Tibial artery (tissue), 4 donors: ENCODE measurements at regions not wholly inside any gene's neighbourhood (a gene's known extent, or its start where the extent isn't known, plus 50 kb on each side); places are given as distances from the start of the nearest gene placed in this dataset.
A peak's percentile ranks its signal among the peaks of the same experiment; 100 is the strongest.

Experiments
- DNase-seq, 2 donors: peaks; one replicate each; pipeline ENCODE4 v3.0.0-alpha.2; 2019
- H3K27ac ChIP-seq, 2 donors: fragments of 200-600 bp; sonication (generic) in 1 of 2; 1 replicate in 1 of 2; 2 replicates in 1 of 2; pipeline ENCODE4 v1.5.1; 2018 to 2019; ENCODE audit warnings: mild to moderate bottlenecking in 1 of 2
- H3K27me3 ChIP-seq, 2 donors: fragments of 200-600 bp; sonication (generic) in 1 of 2; one replicate each; pipeline versions ENCODE4 v1.5.1 to v1.6.0; 2016 to 2019
- H3K36me3 ChIP-seq, 3 donors: fragments of 200-600 bp; sonication (generic) in 2 of 3; one replicate each; pipeline ENCODE4 v1.5.1; 2016 to 2019; ENCODE audit warnings: mild to moderate bottlenecking in 2 of 3
- H3K4me1 ChIP-seq, 4 donors: fragments of 200-600 bp; sonication (generic) in 2 of 4; 1 replicate in 3 of 4; 2 replicates in 1 of 4; pipeline ENCODE4 v1.5.1; 2016 to 2019
- H3K4me3 ChIP-seq, 2 donors: fragments of 200-600 bp; sonication (generic) in 1 of 2; 1 replicate in 1 of 2; 2 replicates in 1 of 2; pipeline ENCODE4 v1.5.1; 2018 to 2019; ENCODE audit warnings: mild to moderate bottlenecking in 2 of 2
- H3K9me3 ChIP-seq, 3 donors: fragments of 200-600 bp; sonication (generic) in 1 of 3; one replicate each; pipeline ENCODE4 v1.5.1; 2016 to 2019
- CTCF ChIP-seq, 2 experiments: fragments of 200-600 bp in 1 of 2; fragments of 450-650 bp in 1 of 2; IDR thresholded peaks; one replicate each; pipeline ENCODE4 v1.5.1; 2017 to 2019; ENCODE audit warnings: antibody characterized with exemption in 2 of 2, mild to moderate bottlenecking in 1 of 2, moderate library complexity in 1 of 2
- intact Hi-C: fragments of 100-400 bp; cut with DNase I; formaldehyde crosslinking; loops from one replicate; pipeline ENCODE4 v1.15.0; 2023; ENCODE audit warnings: low total_unique reads

GRCh38 chr6:67640484-67640883 is 994.6 kb upstream of the ADGRB3 start:
- TF ChIP-seq CTCF (IDR thresholded peaks at IDR 0.05): no peak
- no peaks in the 10 kb centered on the region for H3K27me3 ChIP-seq
- no peak for DNase-seq
- intact Hi-C loops: no loop called here
- no peaks in the 10 kb centered on the region for H3K36me3 ChIP-seq
- H3K9me3 ChIP-seq: no peaks in the 10 kb centered on the region
- H3K4me1 ChIP-seq: no peaks in the 10 kb centered on the region
- H3K4me3 ChIP-seq: no peak overlapping the region
- no peak overlapping the region for H3K27ac ChIP-seq

GRCh38 chr6:67639161-67639560 is 995.9 kb upstream of the ADGRB3 start:
- TF ChIP-seq CTCF (IDR thresholded peaks at IDR 0.05): no peak
- no peaks in the 10 kb centered on the region for H3K27me3 ChIP-seq
- H3K4me3 ChIP-seq: no peak overlapping the region
- H3K36me3 ChIP-seq: no peaks in the 10 kb centered on the region
- no peaks in the 10 kb centered on the region for H3K4me1 ChIP-seq
- H3K9me3 ChIP-seq: no peaks in the 10 kb centered on the region
- H3K27ac ChIP-seq: no peak overlapping the region
- intact Hi-C loops: no loop called here
- no peak for DNase-seq

GRCh38 chr6:67634199-67634598 is 1000.9 kb upstream of the ADGRB3 start:
- Histone ChIP-seq H3K36me3 (no peaks in the 10 kb centered on the region), H3K4me3 (no peak overlapping the region), H3K27ac (no peak overlapping the region), H3K4me1 (no peaks in the 10 kb centered on the region), H3K9me3 (no peaks in the 10 kb centered on the region), H3K27me3 (no peaks in the 10 kb centered on the region)
- no peak for TF ChIP-seq CTCF (IDR thresholded peaks at IDR 0.05)
- peak in 1 of 2 donors; percentile 45 for DNase-seq
- intact Hi-C loops: no loop called here

GRCh38 chr6:67633058-67633457 is 1002.0 kb upstream of the ADGRB3 start:
- Histone ChIP-seq H3K4me1 (no peaks in the 10 kb centered on the region), H3K27me3 (no peaks in the 10 kb centered on the region), H3K9me3 (no peaks in the 10 kb centered on the region), H3K4me3 (no peak overlapping the region), H3K27ac (no peak overlapping the region), H3K36me3 (no peaks in the 10 kb centered on the region)
- no peak for TF ChIP-seq CTCF (IDR thresholded peaks at IDR 0.05)
- no peak for DNase-seq
- intact Hi-C loops: no loop called here

GRCh38 chr6:67630146-67630545 is 1004.9 kb upstream of the ADGRB3 start:
- H3K36me3 ChIP-seq: no peaks in the 10 kb centered on the region
- TF ChIP-seq CTCF (IDR thresholded peaks at IDR 0.05): no peak
- H3K4me1 ChIP-seq: no peaks in the 10 kb centered on the region
- no peak overlapping the region for H3K27ac ChIP-seq
- no peak overlapping the region for H3K4me3 ChIP-seq
- DNase-seq: no peak
- no peaks in the 10 kb centered on the region for H3K9me3 ChIP-seq
- intact Hi-C loops: no loop called here
- H3K27me3 ChIP-seq: no peaks in the 10 kb centered on the region

- Histone ChIP-seq H3K4me1 (no peaks in the 10 kb centered on the region), H3K36me3 (no peaks in the 10 kb centered on the region), H3K4me3 (no peak overlapping the region), H3K27me3 (no peaks in the 10 kb centered on the region), H3K27ac (no peak overlapping the region), H3K9me3 (no peaks in the 10 kb centered on the region)
- DNase-seq: no peak
- intact Hi-C loops: no loop called here
- TF ChIP-seq CTCF (IDR thresholded peaks at IDR 0.05): no peak
Observed at GRCh38 chr6:67629258-67629657, 1005.8 kb upstream of the ADGRB3 start.
